SK-N-SH treated with all-trans-retinoic acid at 6 μM for 48 hours (cell line): ENCODE measurements at regions not wholly inside any gene's neighbourhood (a gene's known extent, or its start where the extent isn't known, plus 50 kb on each side); places are given as distances from the start of the nearest gene placed in this dataset.

Experiments
- ATAC-seq: fragments of 200-7000 bp; cut with Tn5 transposase; 3 replicates; pipeline ENCODE4 v1.9.1; 2020; ENCODE audit warnings: mild to moderate bottlenecking, moderate library complexity
- BACH2 ChIP-seq: fragments of 250-450 bp; sonication (Bioruptor Pico); IDR thresholded peaks from 2 replicates; pipeline ENCODE4 v1.9.0; 2021; ENCODE audit warnings: mild to moderate bottlenecking, borderline replicate concordance
- CSDC2 ChIP-seq: fragments of 250-450 bp; sonication (Bioruptor Pico); IDR thresholded peaks from 2 replicates; pipeline ENCODE4 v1.5.0; 2020; ENCODE audit warnings: mild to moderate bottlenecking, moderate library complexity
- CSRNP3 ChIP-seq: fragments of 250-450 bp; sonication (Bioruptor Pico); IDR thresholded peaks from 2 replicates; pipeline ENCODE4 v1.5.1; 2021; ENCODE audit warnings: mild to moderate bottlenecking, moderate library complexity
- ESRRG ChIP-seq: fragments of 250-450 bp; sonication (Bioruptor Pico); IDR thresholded peaks from 2 replicates; pipeline ENCODE4 v1.6.1; 2021; ENCODE audit warnings: mild to moderate bottlenecking
- GLIS3 ChIP-seq: fragments of 250-450 bp; sonication (Bioruptor Pico); IDR thresholded peaks from 2 replicates; pipeline ENCODE4 v1.5.0; 2020; ENCODE audit warnings: mild to moderate bottlenecking, moderate library complexity
- ISL1 ChIP-seq: fragments of 250-450 bp; sonication (Bioruptor Pico); IDR thresholded peaks from 2 replicates; pipeline ENCODE4 v2.1.2; 2022; ENCODE audit warnings: mild to moderate bottlenecking, moderate library complexity
- PATZ1 ChIP-seq: fragments of 250-450 bp; sonication (Bioruptor Pico); IDR thresholded peaks from 2 replicates; pipeline ENCODE4 v1.8.0; 2020; ENCODE audit warnings: mild to moderate bottlenecking, moderate library complexity, borderline replicate concordance
- PPARA ChIP-seq: fragments of 250-450 bp; sonication (Bioruptor Pico); IDR thresholded peaks from 2 replicates; pipeline ENCODE4 v1.5.0; 2020; ENCODE audit warnings: mild to moderate bottlenecking, borderline replicate concordance
- RARB ChIP-seq: fragments of 250-450 bp; sonication (Bioruptor Pico); IDR thresholded peaks from 2 replicates; pipeline ENCODE4 v1.8.0; 2021; ENCODE audit warnings: mild to moderate bottlenecking, moderate library complexity
- SNAI2 ChIP-seq: fragments of 250-450 bp; sonication (Bioruptor Pico); IDR thresholded peaks from 2 replicates; pipeline ENCODE4 v1.5.0; 2020; ENCODE audit warnings: mild to moderate bottlenecking, moderate library complexity
- TCF4 ChIP-seq: fragments of 250-450 bp; sonication (Bioruptor Pico); IDR thresholded peaks from 2 replicates; pipeline ENCODE4 v1.8.0; 2021; ENCODE audit warnings: mild to moderate bottlenecking, moderate library complexity, borderline replicate concordance
- TOX ChIP-seq: fragments of 250-450 bp; sonication (Bioruptor Pico); IDR thresholded peaks from 2 replicates; pipeline ENCODE4 v1.8.0; 2021; ENCODE audit warnings: mild to moderate bottlenecking, moderate library complexity, borderline replicate concordance
- ZC3H10 ChIP-seq: fragments of 250-450 bp; sonication (Bioruptor Pico); IDR thresholded peaks from 2 replicates; pipeline ENCODE4 v1.5.1; 2021; ENCODE audit warnings: mild to moderate bottlenecking, moderate library complexity
- ZFP3 ChIP-seq: fragments of 250-450 bp; sonication (Bioruptor Pico); IDR thresholded peaks from 2 replicates; pipeline ENCODE4 v1.5.0; 2020; ENCODE audit warnings: mild to moderate bottlenecking, moderate library complexity
- ZFP30 ChIP-seq: fragments of 450-650 bp; formaldehyde crosslinking; IDR thresholded peaks from 2 replicates; pipeline ENCODE4 v1.5.0; 2022; ENCODE audit warnings: mild to moderate bottlenecking, moderate library complexity
- ZNF70 ChIP-seq: fragments of 450-650 bp; formaldehyde crosslinking; IDR thresholded peaks from 2 replicates; pipeline ENCODE4 v1.5.0; 2020; ENCODE audit warnings: mild to moderate bottlenecking, moderate library complexity
- ZNF8 ChIP-seq: fragments of 450-650 bp; formaldehyde crosslinking; IDR thresholded peaks from 2 replicates; pipeline ENCODE4 v1.5.0; 2020; ENCODE audit warnings: mild to moderate bottlenecking, moderate library complexity
- TF ChIP-seq, protein P1 (sequence below): fragments of 250-450 bp; sonication (Bioruptor Pico); IDR thresholded peaks from 2 replicates; pipeline ENCODE4 v1.8.0; 2021; ENCODE audit warnings: low read depth, mild to moderate bottlenecking, moderate library complexity, borderline replicate concordance
- TF ChIP-seq, protein P2 (sequence below): fragments of 250-450 bp; sonication (Bioruptor Pico); IDR thresholded peaks from 2 replicates; pipeline ENCODE4 v1.5.1; 2020; ENCODE audit warnings: low read depth, mild to moderate bottlenecking, moderate library complexity

DNA sequence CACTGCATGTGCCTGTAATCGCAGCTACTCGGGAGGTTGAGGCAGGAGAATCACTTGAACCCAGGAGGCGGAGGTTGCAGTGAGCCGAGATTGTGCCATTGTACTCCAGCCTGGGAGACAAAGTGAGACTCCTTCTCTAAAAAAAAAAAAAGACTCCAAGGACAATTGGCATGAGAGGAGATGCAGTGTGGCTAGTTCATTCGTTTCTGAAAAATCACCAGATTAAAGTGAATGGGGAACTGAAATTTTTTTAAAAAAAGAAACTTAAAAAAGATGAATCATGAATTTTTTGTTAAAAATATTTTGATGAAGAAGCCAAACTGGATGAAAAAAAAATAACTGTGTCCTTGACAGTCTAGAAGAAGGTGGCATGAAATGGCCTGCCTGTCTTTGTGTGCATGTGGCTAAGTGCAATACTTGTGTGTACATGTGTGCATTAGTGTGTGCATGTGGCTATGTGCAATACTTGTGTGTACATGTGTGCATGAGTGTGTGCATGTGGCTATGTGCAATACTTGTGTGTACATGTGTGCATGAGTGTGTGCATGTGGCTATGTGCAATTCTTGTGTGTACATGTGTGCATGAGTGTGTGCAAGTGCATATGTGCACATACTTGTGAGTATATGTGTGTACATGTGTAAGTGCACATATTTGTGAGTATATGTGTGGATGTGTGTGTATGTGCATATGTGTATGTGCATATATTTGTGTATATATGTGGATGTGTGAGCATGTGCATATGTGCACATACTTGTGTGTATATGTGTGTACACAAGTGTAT lies 391.7 kb upstream of the KLF6 start (continued):
- TF ChIP-seq PATZ1 (CRISPR knock-in tag): no peak
- no peak for TF ChIP-seq RARB (CRISPR knock-in tag)
- TF ChIP-seq ZNF70 (CRISPR knock-in tag): no peak
- TF ChIP-seq, all 23 proteins: peak for 0

DNA sequence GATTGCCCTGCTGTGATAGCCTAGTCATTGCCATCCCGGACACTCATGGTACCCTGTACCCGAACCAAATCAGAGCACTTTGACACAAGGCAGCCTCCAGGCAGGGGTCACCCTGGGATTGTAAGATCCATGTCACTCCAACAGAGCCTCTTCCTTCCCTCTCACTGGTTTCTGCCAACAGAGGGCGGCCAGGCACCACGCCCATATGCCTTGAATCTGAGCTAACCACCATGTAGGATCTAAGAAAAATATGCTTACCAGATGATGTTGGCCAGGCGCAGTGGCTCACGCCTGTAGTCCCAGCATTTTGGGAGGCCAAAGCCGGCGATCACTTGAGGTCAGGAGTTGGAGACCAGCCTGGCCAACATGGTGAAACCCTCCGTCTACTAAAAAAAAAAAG lies 389.2 kb upstream of the KLF6 start:
- TF ChIP-seq PATZ1 (CRISPR knock-in tag): no peak
- TF ChIP-seq ZFP3 (CRISPR knock-in tag): no peak
- TF ChIP-seq ZNF8: no peak
- TF ChIP-seq CSRNP3: no peak
- TF ChIP-seq ISL1 (CRISPR knock-in tag): no peak
- no peak for TF ChIP-seq PPARA (CRISPR knock-in tag)
- no peak for TF ChIP-seq ZFP30 (CRISPR knock-in tag)
- TF ChIP-seq, protein P1, sequence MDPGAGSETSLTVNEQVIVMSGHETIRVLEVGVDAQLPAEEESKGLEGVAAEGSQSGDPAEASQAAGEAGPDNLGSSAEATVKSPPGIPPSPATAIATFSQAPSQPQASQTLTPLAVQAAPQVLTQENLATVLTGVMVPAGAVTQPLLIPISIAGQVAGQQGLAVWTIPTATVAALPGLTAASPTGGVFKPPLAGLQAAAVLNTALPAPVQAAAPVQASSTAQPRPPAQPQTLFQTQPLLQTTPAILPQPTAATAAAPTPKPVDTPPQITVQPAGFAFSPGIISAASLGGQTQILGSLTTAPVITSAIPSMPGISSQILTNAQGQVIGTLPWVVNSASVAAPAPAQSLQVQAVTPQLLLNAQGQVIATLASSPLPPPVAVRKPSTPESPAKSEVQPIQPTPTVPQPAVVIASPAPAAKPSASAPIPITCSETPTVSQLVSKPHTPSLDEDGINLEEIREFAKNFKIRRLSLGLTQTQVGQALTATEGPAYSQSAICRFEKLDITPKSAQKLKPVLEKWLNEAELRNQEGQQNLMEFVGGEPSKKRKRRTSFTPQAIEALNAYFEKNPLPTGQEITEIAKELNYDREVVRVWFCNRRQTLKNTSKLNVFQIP (CRISPR knock-in tag): no peak
- TF ChIP-seq BACH2 (CRISPR knock-in tag): no peak
- no peak for TF ChIP-seq ZNF70 (CRISPR knock-in tag)
- no peak for TF ChIP-seq ZC3H10 (CRISPR knock-in tag)
- no peak for TF ChIP-seq TOX
- no peak for TF ChIP-seq CSDC2 (CRISPR knock-in tag)
- TF ChIP-seq SNAI2 (CRISPR knock-in tag): no peak
- no peak for TF ChIP-seq TCF4 (CRISPR knock-in tag)
- no peak for TF ChIP-seq ESRRG (CRISPR knock-in tag)
- TF ChIP-seq GLIS3 (CRISPR knock-in tag): no peak
- peak; percentile 48 for ATAC-seq

DNA sequence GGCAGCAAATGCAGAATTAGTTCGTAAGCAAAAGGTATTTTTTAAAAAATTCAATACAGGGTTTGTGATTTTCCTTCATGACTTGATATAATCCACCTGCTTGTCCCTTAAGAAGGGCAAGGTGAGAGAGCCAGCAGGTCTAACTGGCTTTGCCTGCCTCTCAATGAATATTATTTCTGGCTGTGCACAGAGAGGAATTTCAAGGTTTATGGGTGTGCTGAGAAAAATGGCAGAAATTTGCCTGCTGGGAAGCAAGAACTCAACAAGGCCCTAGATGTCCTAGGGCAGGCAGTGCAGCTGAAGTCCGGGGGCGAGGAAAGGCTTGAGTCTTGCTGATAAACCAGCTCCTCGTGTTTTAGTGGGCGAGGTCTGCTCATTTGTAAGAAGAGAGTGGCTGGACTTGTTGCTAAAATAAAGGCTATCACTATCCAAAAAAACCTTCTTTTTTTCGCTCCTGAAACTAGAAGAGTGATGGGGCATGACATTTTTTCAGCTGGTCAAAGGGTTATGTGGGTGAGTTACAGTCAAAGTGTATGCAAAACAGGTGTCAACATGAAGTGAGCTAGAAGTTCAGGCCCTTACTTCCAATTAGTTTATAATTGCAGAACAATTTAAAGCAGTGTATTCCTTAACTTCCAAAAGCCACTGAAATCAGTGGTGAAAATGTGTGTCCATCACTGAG lies 385.8 kb upstream of the KLF6 start:
- ATAC-seq: no peak
- TF ChIP-seq CSRNP3 (no peak), ZC3H10 (CRISPR knock-in tag) (no peak), SNAI2 (CRISPR knock-in tag) (no peak), ZFP3 (CRISPR knock-in tag) (no peak), PATZ1 (CRISPR knock-in tag) (no peak), GLIS3 (CRISPR knock-in tag) (no peak), ZNF70 (CRISPR knock-in tag) (no peak)
- TF ChIP-seq, protein P2, sequence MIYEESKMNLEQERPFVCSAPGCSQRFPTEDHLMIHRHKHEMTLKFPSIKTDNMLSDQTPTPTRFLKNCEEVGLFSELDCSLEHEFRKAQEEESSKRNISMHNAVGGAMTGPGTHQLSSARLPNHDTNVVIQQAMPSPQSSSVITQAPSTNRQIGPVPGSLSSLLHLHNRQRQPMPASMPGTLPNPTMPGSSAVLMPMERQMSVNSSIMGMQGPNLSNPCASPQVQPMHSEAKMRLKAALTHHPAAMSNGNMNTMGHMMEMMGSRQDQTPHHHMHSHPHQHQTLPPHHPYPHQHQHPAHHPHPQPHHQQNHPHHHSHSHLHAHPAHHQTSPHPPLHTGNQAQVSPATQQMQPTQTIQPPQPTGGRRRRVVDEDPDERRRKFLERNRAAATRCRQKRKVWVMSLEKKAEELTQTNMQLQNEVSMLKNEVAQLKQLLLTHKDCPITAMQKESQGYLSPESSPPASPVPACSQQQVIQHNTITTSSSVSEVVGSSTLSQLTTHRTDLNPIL (CRISPR knock-in tag): no peak
- TF ChIP-seq, all 23 proteins: peak for 0
